HUES6 (cell line): ENCODE measurements at regions not wholly inside any gene's neighbourhood (a gene's known extent, or its start where the extent isn't known, plus 50 kb on each side); places are given as distances from the start of the nearest gene placed in this dataset.

Experiments
- H3K27ac ChIP-seq: 2 replicates; pipeline ENCODE4 v1.7.0; 2013; ENCODE audit warnings: low read depth, mild to moderate bottlenecking, low read length, inconsistent platforms
- H3K27me3 ChIP-seq: 2 replicates; pipeline ENCODE4 v1.6.1; 2013; ENCODE audit warnings: low read length; ENCODE audit not compliant: control insufficient read depth, insufficient read depth
- H3K36me3 ChIP-seq: 2 replicates; pipeline ENCODE4 v1.6.1; 2013; ENCODE audit warnings: low read length; ENCODE audit not compliant: control insufficient read depth, insufficient read depth
- H3K4me1 ChIP-seq: 2 replicates; pipeline ENCODE4 v1.6.1; 2013; ENCODE audit warnings: low read length; ENCODE audit not compliant: control insufficient read depth, insufficient read depth
- H3K4me3 ChIP-seq: 2 replicates; pipeline ENCODE4 v1.5.1; 2013; ENCODE audit warnings: low read depth, low read length
- H3K9ac ChIP-seq: one replicate; pipeline ENCODE4 v1.6.1; 2013; ENCODE audit warnings: mild to moderate bottlenecking, low read length
- H3K9me3 ChIP-seq: 2 replicates; pipeline ENCODE4 v1.6.1; 2013; ENCODE audit warnings: low read depth, low read length; ENCODE audit not compliant: control insufficient read depth, insufficient read depth

DNA sequence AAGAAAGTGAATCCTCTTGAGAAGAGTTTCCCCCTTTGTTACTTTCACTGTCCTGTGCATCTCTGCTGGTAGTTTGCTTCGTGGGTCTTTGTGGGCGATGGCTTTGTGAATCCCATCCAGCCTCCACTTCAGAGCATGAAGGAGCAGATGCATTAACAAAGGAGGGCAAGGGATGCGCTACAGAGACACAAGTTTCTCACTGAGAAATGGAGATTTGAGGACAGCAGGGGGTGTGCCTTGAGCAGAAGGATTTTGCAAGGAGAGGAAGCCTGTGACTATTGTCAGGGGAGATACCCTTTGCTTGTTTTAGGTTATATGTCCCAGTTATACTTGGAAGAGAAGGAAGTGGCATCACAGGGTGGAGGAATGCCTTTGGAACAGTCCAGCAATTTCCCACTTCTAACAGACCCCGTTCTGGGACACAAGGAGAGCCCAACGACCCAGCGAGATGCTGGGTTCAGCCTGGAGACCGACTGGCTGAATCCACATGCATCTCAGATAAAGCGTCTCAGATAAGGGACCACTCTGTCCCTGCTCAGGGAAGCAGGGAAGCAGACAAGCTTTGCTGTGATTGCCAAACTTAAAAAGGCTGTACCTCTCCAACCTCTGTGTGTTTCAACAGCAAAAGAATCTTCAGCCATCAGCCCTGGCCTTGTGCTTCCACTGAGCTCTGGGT lies 314.6 kb upstream of the GATB start:
- no peak overlapping the region for H3K4me3 ChIP-seq
- H3K36me3 ChIP-seq = no peaks in the 10 kb centered on the region

DNA sequence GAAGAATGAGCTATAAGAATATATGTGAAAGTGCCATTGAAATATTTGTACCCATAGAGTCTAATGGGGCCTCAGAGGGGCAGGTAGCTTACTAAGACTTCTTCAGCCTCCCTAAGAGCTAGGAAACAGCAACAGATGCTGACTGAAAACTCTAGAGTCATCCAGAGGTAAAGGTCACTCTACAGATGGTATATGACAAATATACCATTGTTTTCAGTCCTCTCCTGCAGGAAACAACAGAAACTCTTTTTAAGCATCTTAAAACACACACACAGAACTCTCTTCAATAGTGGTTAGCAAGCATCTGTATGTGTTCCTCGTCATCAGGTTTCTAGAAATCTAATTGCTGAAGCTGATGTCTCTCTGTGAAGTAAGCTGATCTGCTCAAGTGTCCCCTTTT lies 313.8 kb upstream of the GATB start:
- H3K9me3 ChIP-seq = no peaks in the 10 kb centered on the region
- no peak overlapping the region for H3K27ac ChIP-seq
- H3K27me3 ChIP-seq = no peaks in the 10 kb centered on the region
- H3K4me1 ChIP-seq = peaks cover 14% of the 10 kb centered on the region; the same call in 1 of the 2 replicates
- no peaks in the 10 kb centered on the region for H3K36me3 ChIP-seq
- no peak overlapping the region for H3K9ac ChIP-seq
- H3K4me3 ChIP-seq = no peak overlapping the region

More for the DNA sequence above, 314.6 kb upstream of the GATB start:
- Histone ChIP-seq H3K27ac (no peak overlapping the region), H3K27me3 (no peaks in the 10 kb centered on the region), H3K9me3 (no peaks in the 10 kb centered on the region), H3K4me1 (peaks cover 14% of the 10 kb centered on the region; the same call in 1 of the 2 replicates), H3K9ac (no peak overlapping the region)

DNA sequence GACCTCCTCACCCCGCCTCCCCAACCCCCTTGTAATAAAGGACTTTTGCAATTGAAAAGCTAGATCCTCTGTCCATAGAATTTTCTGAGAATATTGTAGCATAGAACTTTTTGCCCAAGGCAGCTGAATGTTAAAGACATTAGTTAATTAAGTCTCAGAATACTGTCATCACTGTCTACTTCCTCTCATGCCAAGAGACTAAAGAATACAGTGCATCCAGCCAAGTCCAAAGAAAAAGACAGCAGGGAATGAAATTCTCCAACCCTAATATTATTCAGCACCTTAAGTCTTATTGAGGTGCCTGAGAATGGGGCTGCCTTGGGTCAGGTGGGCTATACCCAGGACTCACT lies 313.3 kb upstream of the GATB start:
- H3K9ac ChIP-seq = no peak overlapping the region
- no peak overlapping the region for H3K4me3 ChIP-seq
- no peak overlapping the region for H3K27ac ChIP-seq
- H3K4me1 ChIP-seq = peaks cover 9% of the 10 kb centered on the region; the same call in 1 of the 2 replicates
- no peaks in the 10 kb centered on the region for H3K27me3 ChIP-seq
- no peaks in the 10 kb centered on the region for H3K36me3 ChIP-seq
- H3K9me3 ChIP-seq = no peaks in the 10 kb centered on the region

DNA sequence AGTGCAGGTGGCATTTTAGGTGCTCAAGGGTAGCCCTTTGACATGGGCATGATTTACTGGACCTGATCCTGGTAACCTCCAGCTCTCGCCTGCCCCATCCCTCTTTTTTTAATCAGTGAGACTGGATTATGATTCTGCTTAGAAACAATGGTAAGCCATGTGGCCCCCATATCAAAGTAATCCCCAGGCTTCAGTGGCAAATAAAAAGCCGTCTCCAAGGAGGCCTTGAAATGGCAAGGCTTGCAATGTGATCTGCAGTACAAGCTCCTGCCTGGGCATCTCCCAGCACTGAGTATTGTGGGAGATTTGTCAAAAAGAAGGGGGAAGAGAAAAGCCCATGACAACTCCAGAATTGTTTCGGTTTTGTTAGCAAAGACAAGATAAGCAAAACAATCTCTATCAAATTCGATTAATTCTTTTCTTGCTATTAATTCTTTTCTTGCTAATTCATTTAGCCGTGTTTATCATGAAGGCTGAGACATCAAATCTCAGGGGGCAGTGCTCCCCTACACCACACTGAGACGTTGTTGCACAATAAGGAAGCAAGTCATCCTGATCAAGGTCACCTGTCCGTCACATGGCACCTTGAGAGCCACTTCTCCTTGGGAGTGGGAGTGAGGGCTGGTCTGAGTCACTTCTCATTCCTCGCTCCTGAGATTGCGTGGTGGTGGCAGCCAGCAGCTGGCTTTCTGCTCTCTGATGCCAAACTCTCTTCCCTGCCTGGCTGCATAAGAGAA lies 312.7 kb upstream of the GATB start:
- H3K27me3 ChIP-seq = no peaks in the 10 kb centered on the region
- no peak overlapping the region for H3K4me3 ChIP-seq
- no peaks in the 10 kb centered on the region for H3K9me3 ChIP-seq
- H3K36me3 ChIP-seq = no peaks in the 10 kb centered on the region
- H3K27ac ChIP-seq = no peak overlapping the region
- H3K4me1 ChIP-seq = peaks cover 9% of the 10 kb centered on the region; the same call in 1 of the 2 replicates
- no peak overlapping the region for H3K9ac ChIP-seq

DNA sequence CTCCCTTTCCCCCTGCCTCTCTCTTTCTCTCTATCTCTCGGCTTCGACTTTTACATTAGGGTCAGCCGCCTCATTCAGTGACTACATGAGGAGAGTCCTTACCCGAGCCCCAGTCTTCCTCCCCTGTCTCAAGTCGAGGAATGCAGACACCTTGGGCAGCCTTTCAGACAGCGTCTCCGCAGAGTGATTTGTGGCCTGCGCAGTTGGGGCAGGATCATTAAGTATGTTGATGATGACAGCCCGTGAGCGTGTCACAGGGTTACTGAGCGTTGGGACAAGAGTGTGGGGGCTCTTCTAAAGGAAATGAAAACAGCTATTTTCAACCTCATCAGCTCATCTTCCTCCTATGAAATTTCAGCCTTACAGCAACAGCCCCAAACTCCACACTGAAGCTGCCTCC lies 312.1 kb upstream of the GATB start:
- no peak overlapping the region for H3K27ac ChIP-seq
- H3K9me3 ChIP-seq = no peaks in the 10 kb centered on the region
- no peak overlapping the region for H3K4me3 ChIP-seq
- H3K27me3 ChIP-seq = no peaks in the 10 kb centered on the region
- no peak overlapping the region for H3K9ac ChIP-seq
- H3K4me1 ChIP-seq = peaks cover 9% of the 10 kb centered on the region; the same call in 1 of the 2 replicates
- H3K36me3 ChIP-seq = no peaks in the 10 kb centered on the region

DNA sequence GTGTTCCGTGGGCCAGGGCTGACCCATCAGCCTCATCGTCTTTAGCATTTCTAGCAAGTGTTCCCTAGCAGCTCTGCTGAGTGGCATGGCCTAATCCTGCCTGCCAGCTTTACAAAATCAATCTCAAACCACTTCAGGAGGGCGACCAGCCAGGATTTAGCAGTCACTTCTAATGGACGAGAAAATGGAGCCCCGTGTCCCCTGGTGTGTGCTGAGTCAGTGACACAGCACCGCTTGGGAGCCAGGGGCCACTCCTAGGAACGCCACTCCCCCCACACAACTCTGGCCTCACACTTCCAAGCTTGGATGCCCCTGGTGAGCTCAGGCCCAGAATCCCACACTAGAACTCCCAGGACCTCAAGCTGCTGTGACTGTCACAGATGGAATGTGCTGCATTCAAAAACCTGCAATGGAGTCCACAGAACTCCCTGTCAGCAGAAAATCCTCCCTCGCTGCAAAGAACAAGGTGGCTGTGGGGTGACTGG lies 311.2 kb upstream of the GATB start:
- Histone ChIP-seq H3K4me3 (no peak overlapping the region), H3K27ac (no peak overlapping the region), H3K27me3 (no peaks in the 10 kb centered on the region), H3K4me1 (peaks cover 9% of the 10 kb centered on the region; the same call in 1 of the 2 replicates), H3K9ac (no peak overlapping the region), H3K36me3 (no peaks in the 10 kb centered on the region), H3K9me3 (no peaks in the 10 kb centered on the region)

DNA sequence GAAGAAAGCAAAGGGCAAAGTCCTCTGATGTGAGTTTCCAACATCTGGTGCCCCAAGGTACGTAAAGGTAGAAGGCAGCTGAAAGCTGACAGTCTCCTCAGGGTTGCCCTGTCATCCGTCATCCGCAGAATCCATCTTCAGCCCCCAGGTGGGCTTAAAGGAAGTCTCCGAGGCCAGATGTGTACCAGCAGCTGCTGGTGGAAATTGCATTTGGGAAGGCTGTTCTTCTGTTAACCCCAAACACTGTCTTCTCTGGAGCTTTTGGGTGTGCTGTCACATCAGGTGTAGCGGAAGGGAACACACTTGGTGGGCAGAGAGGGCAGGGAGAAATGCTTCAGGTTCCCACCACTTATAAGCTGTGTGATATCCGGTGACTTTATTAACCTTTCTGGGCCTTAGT lies 310.0 kb upstream of the GATB start:
- H3K9me3 ChIP-seq = no peaks in the 10 kb centered on the region
- H3K4me1 ChIP-seq = peaks cover 9% of the 10 kb centered on the region; the same call in 1 of the 2 replicates
- H3K36me3 ChIP-seq = no peaks in the 10 kb centered on the region
- no peak overlapping the region for H3K27ac ChIP-seq
- H3K4me3 ChIP-seq = no peak overlapping the region
- H3K9ac ChIP-seq = no peak overlapping the region
- no peaks in the 10 kb centered on the region for H3K27me3 ChIP-seq

DNA sequence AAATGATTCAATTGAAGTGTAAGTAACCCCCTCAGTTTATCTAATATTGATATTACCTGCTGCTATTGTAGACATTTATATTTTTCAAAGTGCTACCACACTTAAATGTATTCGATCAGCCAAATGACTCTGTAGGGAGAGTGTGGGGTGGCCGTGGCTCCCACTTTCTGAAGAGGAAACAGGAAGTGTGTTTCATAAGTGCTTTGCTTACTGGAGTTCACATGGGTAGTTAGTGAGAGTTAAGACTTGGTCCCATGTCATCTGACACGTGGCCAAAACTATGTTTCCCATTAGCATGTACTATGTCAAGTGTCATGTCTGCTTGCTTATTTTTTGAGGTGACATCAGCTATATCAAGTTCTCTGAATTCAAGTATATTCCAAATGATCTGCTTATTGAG lies 308.1 kb upstream of the GATB start:
- H3K9me3 ChIP-seq = no peaks in the 10 kb centered on the region
- no peak overlapping the region for H3K27ac ChIP-seq
- H3K36me3 ChIP-seq = no peaks in the 10 kb centered on the region
- H3K27me3 ChIP-seq = no peaks in the 10 kb centered on the region
- H3K9ac ChIP-seq = no peak overlapping the region
- H3K4me1 ChIP-seq = peaks cover under 1% of the 10 kb centered on the region
- H3K4me3 ChIP-seq = no peak overlapping the region

DNA sequence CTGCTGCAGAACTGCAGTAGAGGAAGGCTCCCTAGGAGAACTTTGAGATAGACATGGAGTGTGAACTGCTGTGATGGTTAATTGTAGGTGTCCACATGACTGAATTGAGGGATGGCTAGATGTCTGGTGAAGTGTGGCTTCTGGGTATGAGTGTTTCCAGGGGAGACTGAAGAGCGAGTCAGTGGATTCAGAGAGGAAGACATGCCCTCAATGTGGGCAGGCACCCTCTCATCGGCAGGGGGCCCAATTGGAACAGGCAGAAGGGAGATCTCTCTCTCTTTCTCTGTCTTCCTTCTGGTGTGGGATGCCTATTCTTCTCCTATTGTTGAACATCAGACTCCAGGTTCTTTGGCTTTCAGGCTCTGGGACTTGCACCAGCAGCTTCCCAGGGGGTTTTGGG lies 304.7 kb upstream of the GATB start:
- H3K9me3 ChIP-seq = no peaks in the 10 kb centered on the region
- H3K9ac ChIP-seq = no peak overlapping the region
- H3K36me3 ChIP-seq = no peaks in the 10 kb centered on the region
- H3K4me3 ChIP-seq = no peak overlapping the region
- H3K27ac ChIP-seq = no peak overlapping the region
- no peaks in the 10 kb centered on the region for H3K27me3 ChIP-seq
- peaks cover 12% of the 10 kb centered on the region for H3K4me1 ChIP-seq

DNA sequence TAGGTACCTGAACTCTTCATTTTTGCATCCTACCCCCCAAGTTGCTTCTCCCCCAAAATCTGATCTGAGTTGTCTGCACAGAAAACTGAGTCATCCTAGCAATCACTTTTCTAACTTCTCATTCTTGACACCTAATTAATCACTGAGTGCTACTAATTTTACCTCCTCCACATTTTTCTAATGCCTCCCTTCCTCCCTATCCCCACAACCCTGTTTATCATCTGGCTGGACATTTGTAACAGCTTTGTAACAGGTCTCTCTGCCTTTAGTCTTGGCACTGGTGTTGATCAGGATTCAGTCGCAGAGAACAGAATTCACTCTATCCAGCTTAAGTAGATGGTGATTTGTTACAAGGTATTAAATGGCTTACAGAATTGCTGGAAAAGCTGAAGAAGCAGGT lies 303.9 kb upstream of the GATB start:
- Histone ChIP-seq H3K4me1 (peaks cover 12% of the 10 kb centered on the region), H3K9ac (no peak overlapping the region), H3K4me3 (no peak overlapping the region), H3K36me3 (no peaks in the 10 kb centered on the region), H3K27ac (no peak overlapping the region), H3K27me3 (no peaks in the 10 kb centered on the region), H3K9me3 (no peaks in the 10 kb centered on the region)

DNA sequence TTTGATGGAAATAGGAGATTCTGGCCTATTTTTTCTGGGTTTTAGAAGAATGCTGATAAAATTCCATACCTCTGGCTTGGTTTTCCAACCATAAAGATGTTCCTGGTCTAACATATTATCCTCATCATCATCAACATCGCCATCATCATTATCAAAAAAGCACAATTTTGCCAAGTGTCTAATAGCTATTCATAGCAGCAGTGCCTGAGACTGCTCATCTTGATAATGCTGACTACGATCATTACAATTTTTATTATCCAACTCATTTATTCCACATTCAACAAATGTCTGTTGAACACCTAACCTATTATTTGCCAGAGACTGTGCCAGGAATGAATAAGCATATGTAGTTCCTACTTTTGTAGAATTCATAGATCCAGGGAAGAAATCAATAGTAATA lies 303.5 kb upstream of the GATB start:
- H3K4me1 ChIP-seq = peaks cover 12% of the 10 kb centered on the region
- H3K27ac ChIP-seq = no peak overlapping the region
- no peaks in the 10 kb centered on the region for H3K27me3 ChIP-seq
- no peaks in the 10 kb centered on the region for H3K9me3 ChIP-seq
- H3K4me3 ChIP-seq = no peak overlapping the region
- no peak overlapping the region for H3K9ac ChIP-seq
- no peaks in the 10 kb centered on the region for H3K36me3 ChIP-seq
